Thyroid gland (tissue), 4 donors: ENCODE measurements at regions not wholly inside any gene's neighbourhood (a gene's known extent, or its start where the extent isn't known, plus 50 kb on each side); places are given as distances from the start of the nearest gene placed in this dataset.

Source experiments
- DNase-seq, 2 donors: peaks; one replicate each; pipeline ENCODE4 v3.0.0-alpha.2; 2019
- H3K27ac ChIP-seq, 3 donors: fragments of 200-600 bp; sonication (generic); 1 replicate in 2 of 3; 2 replicates in 1 of 3; pipeline ENCODE4 v1.5.1; 2016 to 2019; ENCODE audit warnings: mild to moderate bottlenecking in 1 of 3, moderate library complexity in 1 of 3
- H3K27me3 ChIP-seq: fragments of 200-600 bp; sonication (generic); one replicate; pipeline ENCODE4 v1.5.1; 2019
- H3K36me3 ChIP-seq, 2 donors: fragments of 200-600 bp; sonication (generic); one replicate each; pipeline ENCODE4 v1.5.1; 2016 to 2019
- H3K4me1 ChIP-seq, 2 donors: fragments of 200-600 bp; sonication (generic); one replicate each; pipeline ENCODE4 v1.5.1; 2017 to 2019
- H3K4me3 ChIP-seq, 3 donors: fragments of 200-600 bp; sonication (generic); replicated peaks in 1 of 3; 1 replicate in 2 of 3; 2 replicates in 1 of 3; pipeline ENCODE4 v1.5.1; 2016; ENCODE audit warnings: mild to moderate bottlenecking in 1 of 3
- H3K9me3 ChIP-seq: fragments of 200-600 bp; sonication (generic); one replicate; pipeline ENCODE4 v1.5.1; 2017
- CTCF ChIP-seq, 6 experiments: fragments of 200-600 bp in 3 of 6; fragments of 450-650 bp in 3 of 6; sonication (generic) in 3 of 6; IDR thresholded peaks; one replicate each; pipeline ENCODE4 v1.5.1; 2016 to 2019; ENCODE audit warnings: antibody characterized with exemption in 6 of 6, mild to moderate bottlenecking in 2 of 6, inconsistent platforms in 1 of 6, moderate library complexity in 1 of 6
- POLR2A ChIP-seq, 2 donors: fragments of 450-650 bp; IDR thresholded peaks; one replicate each; pipeline ENCODE4 v1.6.1; 2017; ENCODE audit warnings: antibody characterized with exemption in 2 of 2, mild to moderate bottlenecking in 2 of 2, moderate library complexity in 1 of 2
- WGBS, 2 donors: methylation state at CpG; one replicate each; pipeline ENCODE4 v1.1.5; 2017; 5-methylcytosine and 5-hydroxymethylcytosine counted together
- intact Hi-C: fragments of 100-400 bp; cut with DNase I; formaldehyde crosslinking; loops from one replicate; pipeline ENCODE4 v1.15.1; 2023

DNA sequence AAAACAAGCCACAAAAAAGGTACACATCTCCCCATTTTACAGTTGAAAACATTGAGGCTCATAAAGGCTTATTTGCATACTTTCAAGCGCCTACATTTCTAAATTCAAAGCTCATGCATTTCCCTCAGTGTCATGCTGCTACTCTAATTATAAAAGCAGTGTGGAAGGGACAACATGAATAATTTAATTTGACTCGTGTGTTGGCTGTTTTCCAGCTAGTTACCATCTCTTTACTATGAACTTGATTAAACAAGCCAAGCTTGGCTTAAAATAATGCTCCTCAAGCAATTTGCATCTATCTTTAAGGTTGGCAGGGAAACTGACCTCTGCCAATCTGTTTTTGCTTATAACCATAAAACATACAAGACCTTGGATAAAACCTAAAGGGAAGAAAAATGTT, 252.5 kb upstream of the NEIL3 start:
- no peaks in the 10 kb centered on the region for H3K9me3 ChIP-seq
- no peak for TF ChIP-seq POLR2A (IDR thresholded peaks at IDR 0.05)
- no peak for TF ChIP-seq CTCF (IDR thresholded peaks at IDR 0.05)
- intact Hi-C loops = no loop called here
- WGBS, 2 donors = 74 to 76% methylated on average over 2 of the region's 2 CpGs
- DNase-seq = no peak
- no peak overlapping the region for H3K4me3 ChIP-seq
- no peaks in the 10 kb centered on the region for H3K27me3 ChIP-seq
- no peaks in the 10 kb centered on the region for H3K36me3 ChIP-seq
- no peak overlapping the region for H3K27ac ChIP-seq
- no peaks in the 10 kb centered on the region for H3K4me1 ChIP-seq

DNA sequence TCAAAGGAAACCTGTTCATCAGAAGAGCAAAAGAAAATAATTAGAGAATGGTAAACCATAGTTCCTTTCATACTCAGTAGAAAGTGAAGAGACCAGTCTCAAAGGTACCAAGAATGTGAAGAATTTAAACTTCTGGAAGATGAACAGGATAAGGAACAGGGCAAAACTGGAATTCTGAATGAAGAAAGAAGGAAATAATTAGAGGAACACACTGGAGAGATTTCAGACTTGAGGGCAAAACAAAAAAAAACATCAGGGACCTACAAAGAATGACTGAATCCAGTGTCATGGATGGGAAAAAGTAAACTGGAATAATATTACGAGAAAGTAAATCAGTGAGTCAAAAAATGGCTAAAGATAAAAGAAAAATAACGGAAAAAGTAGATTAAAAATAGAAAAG, 245.6 kb upstream of the NEIL3 start:
- Histone ChIP-seq H3K4me3 (no peak overlapping the region), H3K36me3 (no peaks in the 10 kb centered on the region), H3K9me3 (no peaks in the 10 kb centered on the region), H3K27ac (no peak overlapping the region), H3K27me3 (no peaks in the 10 kb centered on the region), H3K4me1 (no peaks in the 10 kb centered on the region)
- intact Hi-C loops = no loop called here
- 92 to 96% methylated on average over 2 of the region's 2 CpGs for WGBS, 2 donors
- no peak for TF ChIP-seq POLR2A (IDR thresholded peaks at IDR 0.05)
- TF ChIP-seq CTCF (IDR thresholded peaks at IDR 0.05) = no peak
- no peak for DNase-seq

DNA sequence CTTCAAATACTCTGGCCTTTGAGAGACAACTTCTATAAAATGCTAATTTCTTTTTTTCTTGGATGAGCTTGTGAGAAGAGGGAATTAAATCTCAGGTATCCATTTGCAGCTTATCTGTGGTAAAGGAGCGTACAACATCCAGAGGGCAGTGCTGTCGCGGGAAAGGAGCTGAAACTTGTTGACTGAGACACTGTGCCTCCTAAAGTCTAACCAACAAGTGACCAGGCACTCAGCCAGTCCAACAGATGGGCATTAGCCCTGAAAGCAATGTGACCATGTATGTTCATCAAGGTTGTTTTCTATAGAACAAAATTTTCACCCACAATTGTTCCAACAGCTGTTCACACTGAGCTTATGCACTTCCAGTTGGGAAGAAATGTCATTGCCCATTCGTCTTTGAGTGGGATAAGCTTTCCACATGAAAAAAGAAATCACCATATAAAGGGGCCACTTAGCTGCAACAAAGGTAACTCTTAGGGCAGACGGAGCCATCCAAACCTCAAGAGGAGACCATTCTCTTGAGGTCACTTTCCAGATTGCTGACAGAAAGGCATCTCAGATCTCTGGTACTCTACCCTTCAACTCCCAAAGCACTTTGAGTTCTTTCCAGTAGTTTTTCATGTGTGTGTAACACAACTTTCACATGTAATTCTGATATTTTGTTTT, 244.8 kb upstream of the NEIL3 start:
- Histone ChIP-seq H3K27me3 (no peaks in the 10 kb centered on the region), H3K9me3 (no peaks in the 10 kb centered on the region), H3K27ac (no peak overlapping the region), H3K4me3 (no peak overlapping the region), H3K4me1 (no peaks in the 10 kb centered on the region), H3K36me3 (no peaks in the 10 kb centered on the region)
- no peak for TF ChIP-seq CTCF (IDR thresholded peaks at IDR 0.05)
- TF ChIP-seq POLR2A (IDR thresholded peaks at IDR 0.05) = no peak
- intact Hi-C loops = no loop called here
- no peak for DNase-seq
- WGBS, 2 donors = 79 to 80% methylated on average over 5 of the region's 5 CpGs

GRCh38 chr4:177066746-177067145, 242.9 kb upstream of the NEIL3 start:
- Histone ChIP-seq H3K36me3 (no peaks in the 10 kb centered on the region), H3K27me3 (no peaks in the 10 kb centered on the region), H3K27ac (no peak overlapping the region), H3K4me1 (no peaks in the 10 kb centered on the region), H3K4me3 (no peak overlapping the region), H3K9me3 (no peaks in the 10 kb centered on the region)
- intact Hi-C loops = no loop called here
- TF ChIP-seq CTCF (IDR thresholded peaks at IDR 0.05) = no peak
- no peak for TF ChIP-seq POLR2A (IDR thresholded peaks at IDR 0.05)
- no peak for DNase-seq
- WGBS, 2 donors = 79 to 82% methylated on average over 1 of the region's 1 CpG

- intact Hi-C loops = no loop called here
- TF ChIP-seq POLR2A (IDR thresholded peaks at IDR 0.05) (no peak), CTCF (IDR thresholded peaks at IDR 0.05) (no peak)
- whole genome bisulfite sequencing, 2 donors = 89 to 91% methylated on average over 2 of the region's 2 CpGs
Measured at GRCh38 chr4:177070533-177071058, 239.1 kb upstream of the NEIL3 start.

More at GRCh38 chr4:177070533-177071058, 239.1 kb upstream of the NEIL3 start:
- no peaks in the 10 kb centered on the region for H3K4me1 ChIP-seq
- no peak overlapping the region for H3K4me3 ChIP-seq
- H3K9me3 ChIP-seq = no peaks in the 10 kb centered on the region
- DNase-seq = no peak
- no peaks in the 10 kb centered on the region for H3K27me3 ChIP-seq
- H3K27ac ChIP-seq = no peak overlapping the region
- no peaks in the 10 kb centered on the region for H3K36me3 ChIP-seq
